SK-N-SH (cell line): ENCODE measurements at regions not wholly inside any gene's neighbourhood (a gene's known extent, or its start where the extent isn't known, plus 50 kb on each side); places are given as distances from the start of the nearest gene placed in this dataset.

Experiments used
- CTCF ChIA-PET: fragments of 300-600, 350-600 bp; formaldehyde crosslinking; extraction: SDS; loops from one replicate; lab custom pipeline; 2021; lab: Yijun Ruan, JAX
- POLR2A ChIA-PET: fragments of 350-600 bp; sonication (Branson Sonifier 250); formaldehyde crosslinking; extraction: SDS; loops from one replicate; lab custom pipeline; 2020; ENCODE audit warnings: antibody characterized with exemption, inconsistent platforms; lab: Yijun Ruan, JAX
- DNase-seq: peaks from one replicate; pipeline ENCODE4 v3.0.0; 2012
- H2AFZ ChIP-seq: fragments of 200-600 bp; sonication (generic); 2 replicates; pipeline ENCODE4 v1.8.1; 2016; ENCODE audit warnings: antibody characterized with exemption, mild to moderate bottlenecking, low read depth
- H3F3A ChIP-seq: fragments of 200-600 bp; sonication (generic); replicated peaks from 2 replicates; pipeline ENCODE3; 2016; ENCODE audit warnings: antibody characterized with exemption, mild to moderate bottlenecking; ENCODE audit not compliant: insufficient read depth
- H3K27ac ChIP-seq, 2 experiments: fragments of 200-500 bp in 1 of 2; fragments of 200-600 bp in 1 of 2; sonication (Bioruptor generic) in 1 of 2; sonication (generic), shearing (Covaris generic) in 1 of 2; 2 replicates each; pipeline versions ENCODE4 v1.5.1 to v1.6.1; 2014 to 2016; ENCODE audit warnings: low read depth in 2 of 2, inconsistent platforms in 1 of 2, low read length in 1 of 2, mild to moderate bottlenecking in 1 of 2, mixed read lengths in 1 of 2
- H3K27me3 ChIP-seq: fragments of 200-600 bp; sonication (generic), shearing (Covaris generic); 2 replicates; pipeline ENCODE4 v1.6.1; 2016; ENCODE audit warnings: mixed run types; ENCODE audit not compliant: insufficient read depth
- H3K36me3 ChIP-seq, 2 experiments: fragments of 200-500 bp in 1 of 2; fragments of 200-600 bp in 1 of 2; sonication (Bioruptor generic) in 1 of 2; sonication (generic) in 1 of 2; replicated peaks in 1 of 2; 2 replicates each; pipeline versions ENCODE3 to v1.5.1; 2014 to 2016; ENCODE audit warnings: low read length in 1 of 2, mild to moderate bottlenecking in 1 of 2; ENCODE audit not compliant: insufficient read depth in 2 of 2, control insufficient read depth in 1 of 2
- H3K4me1 ChIP-seq, 2 experiments: fragments of 200-500 bp in 1 of 2; fragments of 200-600 bp in 1 of 2; sonication (Bioruptor generic) in 1 of 2; sonication (generic), shearing (Covaris generic) in 1 of 2; 2 replicates each; pipeline versions ENCODE4 v1.5.1 to v1.6.1; 2014 to 2016; ENCODE audit warnings: low read depth in 1 of 2, low read length in 1 of 2, mixed run types in 1 of 2; ENCODE audit not compliant: insufficient read depth in 2 of 2, control insufficient read depth in 1 of 2
- H3K4me2 ChIP-seq: fragments of 200-600 bp; sonication (generic), shearing (Covaris generic); 2 replicates; pipeline ENCODE4 v1.6.1; 2017; ENCODE audit warnings: mixed run types
- H3K4me3 ChIP-seq, 2 experiments: fragments of 200-500 bp in 1 of 2; fragments of 200-600 bp in 1 of 2; sonication (Bioruptor generic) in 1 of 2; sonication (generic), shearing (Covaris generic) in 1 of 2; 2 replicates each; pipeline versions ENCODE4 v1.5.1 to v1.8.1; 2014 to 2016; ENCODE audit warnings: low read depth in 2 of 2, inconsistent platforms in 1 of 2, low read length in 1 of 2, mild to moderate bottlenecking in 1 of 2, mixed read lengths in 1 of 2, moderate library complexity in 1 of 2
- H3K79me2 ChIP-seq: fragments of 200-600 bp; sonication (generic); 2 replicates; pipeline ENCODE4 v1.8.1; 2017; ENCODE audit warnings: mild to moderate bottlenecking; ENCODE audit not compliant: insufficient read depth
- H3K9ac ChIP-seq: fragments of 200-600 bp; sonication (generic); 2 replicates; pipeline ENCODE4 v1.6.1; 2017; ENCODE audit warnings: mixed run types
- H3K9me2 ChIP-seq: fragments of 200-600 bp; sonication (generic); 2 replicates; pipeline ENCODE4 v1.6.1; 2017; ENCODE audit warnings: mixed run types
- H3K9me3 ChIP-seq: fragments of 200-600 bp; sonication (generic); 2 replicates; pipeline ENCODE4 v1.6.1; 2017; ENCODE audit warnings: mixed run types, mild to moderate bottlenecking, moderate library complexity
- H4K20me1 ChIP-seq: fragments of 200-600 bp; sonication (generic); 2 replicates; pipeline ENCODE4 v1.6.1; 2017; ENCODE audit warnings: mild to moderate bottlenecking, mixed run types; ENCODE audit not compliant: insufficient read depth
- CHD2 ChIP-seq: fragments of 150-350 bp; IDR thresholded peaks from 2 replicates; pipeline ENCODE4 v1.6.1; 2018; ENCODE audit warnings: low read length; ENCODE audit not compliant: partially characterized antibody
- EP300 ChIP-seq, 2 experiments: IDR thresholded peaks; 2 replicates each; pipeline versions ENCODE4 v1.4.0 to v1.6.1; 2012; ENCODE audit warnings: borderline replicate concordance in 1 of 2, low read depth in 1 of 2, low read length in 1 of 2
- EZH2phosphoT487 ChIP-seq: fragments of 200-600 bp; sonication (generic); IDR thresholded peaks from 2 replicates; pipeline ENCODE4 v1.6.1; 2017; ENCODE audit warnings: low read depth, mixed run types, mild to moderate bottlenecking, antibody characterized with exemption, moderate library complexity, borderline replicate concordance
- FOSL2 ChIP-seq: IDR thresholded peaks from 2 replicates; pipeline ENCODE4 v1.4.0; 2012; ENCODE audit warnings: low read depth, mild to moderate bottlenecking, moderate library complexity, borderline replicate concordance
- FOXJ3 ChIP-seq: sonication (generic); formaldehyde crosslinking; IDR thresholded peaks from 2 replicates; pipeline ENCODE4 v1.5.1; 2020; ENCODE audit warnings: mild to moderate bottlenecking, missing genetic modification reagents
- FOXM1 ChIP-seq: IDR thresholded peaks from 2 replicates; pipeline ENCODE4 v1.4.0; 2012; ENCODE audit warnings: low read depth, mild to moderate bottlenecking
- GABPA ChIP-seq: IDR thresholded peaks from 2 replicates; pipeline ENCODE4 v1.4.0; 2012; ENCODE audit warnings: low read depth, mild to moderate bottlenecking
- GATA2 ChIP-seq: sonication (generic); formaldehyde crosslinking; IDR thresholded peaks from 2 replicates; pipeline ENCODE4 v1.5.0; 2020; ENCODE audit warnings: mild to moderate bottlenecking, missing genetic modification reagents
- IRF3 ChIP-seq: fragments of 150-350 bp; IDR thresholded peaks from 2 replicates; pipeline ENCODE4 v1.6.1; 2016; ENCODE audit warnings: mild to moderate bottlenecking, low read depth, low read length
- MAX ChIP-seq: IDR thresholded peaks from 2 replicates; pipeline ENCODE4 v1.4.0; 2012; ENCODE audit warnings: low read depth
- MEF2A ChIP-seq: IDR thresholded peaks from 2 replicates; pipeline ENCODE4 v1.4.0; 2012; ENCODE audit warnings: low read depth, borderline replicate concordance
- MXI1 ChIP-seq: IDR thresholded peaks from 2 replicates; pipeline ENCODE4 v1.6.1; 2012; ENCODE audit warnings: mild to moderate bottlenecking, low read depth, low read length, improper control_type of control experiment
- NFIC ChIP-seq: IDR thresholded peaks from 2 replicates; pipeline ENCODE4 v1.4.0; 2012; ENCODE audit warnings: borderline replicate concordance
- NRF1 ChIP-seq: IDR thresholded peaks from 2 replicates; pipeline ENCODE4 v1.6.1; 2012; ENCODE audit warnings: low read depth, mild to moderate bottlenecking, low read length
- PBX3 ChIP-seq: IDR thresholded peaks from 2 replicates; pipeline ENCODE4; 2012
- POLR2AphosphoS5 ChIP-seq: IDR thresholded peaks from 2 replicates; pipeline ENCODE4 v1.6.1; 2012; ENCODE audit warnings: low read depth, low read length
- RCOR1 ChIP-seq: fragments of 150-350 bp; IDR thresholded peaks from 2 replicates; pipeline ENCODE4 v1.6.1; 2017; ENCODE audit warnings: antibody characterized with exemption, low read length
- REST ChIP-seq: IDR thresholded peaks from 2 replicates; pipeline ENCODE4 v1.6.1; 2012; ENCODE audit warnings: mild to moderate bottlenecking, low read depth, low read length, moderate library complexity
- RXRA ChIP-seq: IDR thresholded peaks from 2 replicates; pipeline ENCODE4 v1.4.0; 2012; ENCODE audit warnings: low read depth, mild to moderate bottlenecking, borderline replicate concordance
- SIN3A ChIP-seq: IDR thresholded peaks from 2 replicates; pipeline ENCODE4 v1.6.1; 2012; ENCODE audit warnings: low read depth, mild to moderate bottlenecking, low read length, moderate library complexity, borderline replicate concordance
- SMC3 ChIP-seq: IDR thresholded peaks from 2 replicates; pipeline ENCODE4 v1.6.1; 2012; ENCODE audit warnings: low read depth, low read length, improper control_type of control experiment
- TAF1 ChIP-seq: IDR thresholded peaks from 2 replicates; pipeline ENCODE4 v1.6.1; 2012; ENCODE audit warnings: low read depth, mild to moderate bottlenecking, low read length, moderate library complexity, borderline replicate concordance
- TEAD4 ChIP-seq: IDR thresholded peaks from 2 replicates; pipeline ENCODE4 v1.4.0; 2012; ENCODE audit warnings: mild to moderate bottlenecking, borderline replicate concordance; ENCODE audit not compliant: insufficient read depth
- USF2 ChIP-seq: fragments of 150-350 bp; IDR thresholded peaks from 2 replicates; pipeline ENCODE4 v1.6.1; 2017; ENCODE audit warnings: antibody characterized with exemption, low read length, low read depth, borderline replicate concordance
- YY1 ChIP-seq: IDR thresholded peaks from 2 replicates; pipeline ENCODE4 v1.4.0; 2012; ENCODE audit warnings: low read depth, mild to moderate bottlenecking
- ZBTB33 ChIP-seq: IDR thresholded peaks from 2 replicates; pipeline ENCODE4 v1.4.0; 2012; ENCODE audit warnings: low read depth, borderline replicate concordance
- WGBS: methylation state at CpG from one replicate; pipeline ENCODE4 v1.1.6; 2017; ENCODE audit warnings: low lambda C conversion rate; 5-methylcytosine and 5-hydroxymethylcytosine counted together

- no peaks in the 10 kb centered on the region for H3K27me3 ChIP-seq
- H3K4me3 ChIP-seq, result no peak overlapping the region
- H3K4me2 ChIP-seq, result no peak overlapping the region; the same call in 1 of the 2 replicates
- H4K20me1 ChIP-seq, result no peaks in the 10 kb centered on the region
- no peaks in the 10 kb centered on the region for H3K36me3 ChIP-seq
- H3F3A ChIP-seq, result no peaks in the 10 kb centered on the region
- peak overlapping the region in 1 of 2 experiments; percentile 64; a peak in 1 of 4 replicates for H3K27ac ChIP-seq
- H2AFZ ChIP-seq, result no peak overlapping the region
- ChIA-PET CTCF (no interaction called here), POLR2A (no interaction called here)
- no peaks in the 10 kb centered on the region for H3K4me1 ChIP-seq
- no peaks in the 10 kb centered on the region for H3K9me3 ChIP-seq
- no peak for DNase-seq
- H3K9ac ChIP-seq, result no peak overlapping the region
- no peaks in the 10 kb centered on the region for H3K9me2 ChIP-seq
- WGBS, result 47% methylated on average over 5 of the region's 5 CpGs
- H3K79me2 ChIP-seq, result no peaks in the 10 kb centered on the region
- TF ChIP-seq YY1 (no peak), ZBTB33 (no peak), TEAD4 (no peak), NFIC (peak; percentile 56; the same call in 1 of the 2 replicates), POLR2AphosphoS5 (0 out of 2 replicates have a peak, but pooled peaks have one; percentile 26), FOXJ3 (no peak), RCOR1 (no peak), GABPA (no peak), USF2 (no peak), EZH2phosphoT487 (no peak), MXI1 (no peak), NRF1 (no peak), TAF1 (no peak), IRF3 (no peak), SIN3A (no peak), FOSL2 (peak; percentile 40; the same call in 1 of the 2 replicates), REST (no peak), MEF2A (no peak), CHD2 (no peak), MAX (no peak), PBX3 (peak; percentile 79), FOXM1 (no peak), GATA2 (CRISPR knock-in tag) (no peak), EP300 (IDR thresholded peaks at IDR 0.05; ENCODE audit: borderline replicate concordance in 1 of 2, low read depth in 1 of 2, low read length in 1 of 2) (peak in 1 of 2 experiments; percentile 70; a peak in 1 of 4 replicates), RXRA (no peak), SMC3 (no peak)
Observed at GRCh38 chr10:83214136-83214535, 925.2 kb upstream of the GHITM start.
